Pancreas (tissue), 10 donors: ENCODE measurements at regions not wholly inside any gene's neighbourhood (a gene's known extent, or its start where the extent isn't known, plus 50 kb on each side); places are given as distances from the start of the nearest gene placed in this dataset.

Experiments
- ATAC-seq, 4 donors: fragments of 200-7000 bp; cut with Tn5 transposase; one replicate each; pipeline versions ENCODE4 v1.8.0 to v1.9.1; 2020; ENCODE audit warnings: mild to moderate bottlenecking in 4 of 4, moderate library complexity in 4 of 4
- DNase-seq, 6 donors: peaks; one replicate each; pipeline ENCODE4 v3.0.0-alpha.2; 2020
- FAIRE-seq: peaks from 2 replicates; lab custom pipeline; 2012; peaks lifted over from hg19 to GRCh38; lab: Jason Lieb, UNC
- H3K27ac ChIP-seq, 4 donors: fragments of 200-600 bp; sonication (generic); 1 replicate in 3 of 4; 2 replicates in 1 of 4; pipeline versions ENCODE4 v1.5.0 to v1.8.0; 2020
- H3K27me3 ChIP-seq, 4 donors: fragments of 200-600 bp; one replicate each; pipeline ENCODE4 v1.8.0; 2021
- H3K36me3 ChIP-seq, 3 donors: fragments of 200-600 bp; sonication (generic) in 1 of 3; one replicate each; pipeline versions ENCODE4 v1.5.0 to v1.8.0; 2020 to 2021
- H3K4me1 ChIP-seq, 3 donors: fragments of 200-600 bp; one replicate each; pipeline ENCODE4 v1.8.0; 2021
- H3K4me3 ChIP-seq, 4 donors: fragments of 200-600 bp; sonication (generic) in 2 of 4; one replicate each; pipeline versions ENCODE4 v1.5.0 to v1.8.0; 2020 to 2021
- H3K9me3 ChIP-seq, 4 donors: fragments of 200-600 bp; one replicate each; pipeline ENCODE4 v1.8.0; 2021
- CTCF ChIP-seq, 4 donors: fragments of 200-600 bp; sonication (generic) in 3 of 4; IDR thresholded peaks; one replicate each; pipeline versions ENCODE4 v1.5.0 to v1.8.0; 2021; ENCODE audit warnings: antibody characterized with exemption in 4 of 4
- WGBS, 2 donors: extraction: QIAGEN DNeasy Blood & Tissue Kit; methylation state at CpG; one replicate each; pipeline ENCODE4 v1.1.7; 2013; 5-methylcytosine and 5-hydroxymethylcytosine counted together
- intact Hi-C, 3 donors: fragments of 100-400 bp; cut with DNase I; formaldehyde crosslinking; loops; one replicate each; pipeline versions ENCODE4 v1.11.1 to v1.14.2; 2022
- donor health status: healthy with polysubstance abuse.
- donor health status: DM: no; HTN: no; CAD: no; lungs with moderate emphysema.
- donor health status: DM: no; HTN: no; CAD: no.
- donor health status: control.
- donor health status: control.
- donor health status: Bipolar disorder and iron deficiency.
- donor health status: DM: yes; HTN: yes; CAD: no.
- donor health status: DM: no; HTN: no; CAD: no.
- donor health status: DM: no; HTN: no; CAD: no.
- donor health status: DM: yes; HTN: yes; CAD: no.

- peak overlapping the region; percentile 52 to 76 (median 54) for H3K4me3 ChIP-seq
- WGBS, 2 donors = 1 to 2% methylated on average over 34 of the region's 34 CpGs
- TF ChIP-seq CTCF (IDR thresholded peaks at IDR 0.05) = no peak
- ATAC-seq (peak; percentile 94 to 99 (median 98)), DNase-seq (peak; percentile 80 to 94 (median 87)), FAIRE-seq (no peak)
- no peaks in the 10 kb centered on the region for H3K9me3 ChIP-seq
- H3K4me1 ChIP-seq = peaks cover 0 to 7% (median 0%) of the 10 kb centered on the region in 3 donors
- intact Hi-C loops = no loop called here
- H3K27ac ChIP-seq = peak overlapping the region in 2 of 4 donors; percentile 30 to 50
- H3K27me3 ChIP-seq = peaks cover 0 to 40% (median 7%) of the 10 kb centered on the region in 4 donors
- no peaks in the 10 kb centered on the region for H3K36me3 ChIP-seq
Observed at GRCh38 chr6:105992315-105992961, 93.7 kb upstream of the PRDM1 start.

- H3K27me3 ChIP-seq = peaks cover 0 to 33% (median 5%) of the 10 kb centered on the region in 4 donors
- H3K36me3 ChIP-seq = no peaks in the 10 kb centered on the region
- intact Hi-C loops = no loop called here
- ATAC-seq (peak; percentile 33 to 52 (median 44)), DNase-seq (peak in 2 of 6 donors; percentile 63 to 67), FAIRE-seq (no peak)
- no peak for TF ChIP-seq CTCF (IDR thresholded peaks at IDR 0.05)
- WGBS, 2 donors = 2 to 3% methylated on average over 23 of the region's 23 CpGs
- H3K4me3 ChIP-seq = peak overlapping the region; percentile 52 to 76 (median 54)
- peaks cover 0 to 7% (median 0%) of the 10 kb centered on the region in 3 donors for H3K4me1 ChIP-seq
- H3K27ac ChIP-seq = peak overlapping the region in 2 of 4 donors; percentile 30 to 50
- H3K9me3 ChIP-seq = no peaks in the 10 kb centered on the region
Observed at GRCh38 chr6:105991561-105992314, 94.4 kb upstream of the PRDM1 start.

GRCh38 chr6:105990151-105990550 is 96.0 kb upstream of the PRDM1 start:
- TF ChIP-seq CTCF (IDR thresholded peaks at IDR 0.05) = no peak
- no peak for DNase-seq
- Histone ChIP-seq H3K27ac (no peak overlapping the region), H3K4me1 (peaks cover 0 to 3% (median 0%) of the 10 kb centered on the region in 3 donors), H3K9me3 (no peaks in the 10 kb centered on the region), H3K27me3 (peaks cover 0 to 31% (median 0%) of the 10 kb centered on the region in 4 donors), H3K4me3 (no peak overlapping the region), H3K36me3 (no peaks in the 10 kb centered on the region)
- ATAC-seq = no peak
- FAIRE-seq = no peak
- intact Hi-C loops = no loop called here

GRCh38 chr6:105988812-105989577 is 97.1 kb upstream of the PRDM1 start:
- ATAC-seq (no peak), FAIRE-seq (no peak), DNase-seq (no peak)
- Histone ChIP-seq H3K4me3 (no peak overlapping the region), H3K4me1 (peaks cover 0 to 3% (median 0%) of the 10 kb centered on the region in 3 donors), H3K27ac (no peak overlapping the region), H3K27me3 (peaks cover 0 to 21% (median 0%) of the 10 kb centered on the region in 4 donors), H3K9me3 (no peaks in the 10 kb centered on the region), H3K36me3 (no peaks in the 10 kb centered on the region)
- intact Hi-C loops = no loop called here
- TF ChIP-seq CTCF (IDR thresholded peaks at IDR 0.05) = no peak
- 66 to 79% methylated on average over 5 of the region's 5 CpGs for WGBS, 2 donors
